Rectal smooth muscle tissue (tissue), 1 donor: ENCODE measurements at regions not wholly inside any gene's neighbourhood (a gene's known extent, or its start where the extent isn't known, plus 50 kb on each side); places are given as distances from the start of the nearest gene placed in this dataset.

Source experiments
- H3K27ac ChIP-seq: one replicate; pipeline ENCODE4 v1.7.0; 2013; ENCODE audit warnings: low read depth, low read length, inconsistent platforms
- H3K27me3 ChIP-seq: one replicate; pipeline ENCODE4 v1.7.0; 2013; ENCODE audit warnings: low read length; ENCODE audit not compliant: control insufficient read depth, insufficient read depth
- H3K36me3 ChIP-seq: one replicate; pipeline ENCODE4 v1.7.0; 2013; ENCODE audit warnings: low read length; ENCODE audit not compliant: control insufficient read depth, insufficient read depth
- H3K4me1 ChIP-seq: one replicate; pipeline ENCODE4 v1.7.0; 2013; ENCODE audit warnings: low read length; ENCODE audit not compliant: control insufficient read depth, insufficient read depth
- H3K4me3 ChIP-seq: one replicate; pipeline ENCODE4 v1.7.0; 2013; ENCODE audit warnings: low read length
- H3K9ac ChIP-seq: one replicate; pipeline ENCODE4 v1.7.0; 2013; ENCODE audit warnings: low read length

- H3K9ac ChIP-seq: no peak overlapping the region
- no peaks in the 10 kb centered on the region for H3K27me3 ChIP-seq
- H3K4me1 ChIP-seq: no peaks in the 10 kb centered on the region
- no peaks in the 10 kb centered on the region for H3K36me3 ChIP-seq
- H3K4me3 ChIP-seq: no peak overlapping the region
- H3K27ac ChIP-seq: no peak overlapping the region
Observed at GRCh38 chr5:52703321-52703720, 84.4 kb upstream of the ITGA1 start.

- no peaks in the 10 kb centered on the region for H3K27me3 ChIP-seq
- no peak overlapping the region for H3K4me3 ChIP-seq
- H3K27ac ChIP-seq: no peak overlapping the region
- no peak overlapping the region for H3K9ac ChIP-seq
- no peaks in the 10 kb centered on the region for H3K4me1 ChIP-seq
- no peaks in the 10 kb centered on the region for H3K36me3 ChIP-seq
Observed at GRCh38 chr5:52705720-52706119, 82.0 kb upstream of the ITGA1 start.

DNA sequence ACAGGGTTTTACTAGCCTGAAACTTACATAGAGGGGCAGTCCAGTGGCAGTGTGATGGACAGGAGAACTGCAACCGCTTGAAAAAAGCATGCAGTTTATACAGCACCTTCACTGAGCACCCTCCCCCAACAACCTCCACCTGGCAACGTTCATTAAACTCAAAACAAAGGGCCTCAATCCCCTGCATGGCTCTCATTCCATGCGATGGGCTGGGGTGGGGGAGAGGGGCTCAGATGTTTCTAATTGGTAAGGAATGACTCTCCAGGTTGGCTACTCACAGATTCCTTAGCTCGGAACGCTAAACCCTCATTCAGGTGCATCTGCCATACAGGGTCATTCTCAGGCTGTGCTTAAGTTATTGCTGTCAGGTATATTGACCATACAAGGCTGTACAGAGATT, 80.9 kb upstream of the ITGA1 start:
- Histone ChIP-seq H3K4me3 (no peak overlapping the region), H3K4me1 (no peaks in the 10 kb centered on the region), H3K27me3 (no peaks in the 10 kb centered on the region), H3K9ac (no peak overlapping the region), H3K27ac (no peak overlapping the region), H3K36me3 (no peaks in the 10 kb centered on the region)

GRCh38 chr5:52707616-52708015, 80.1 kb upstream of the ITGA1 start:
- H3K9ac ChIP-seq: no peak overlapping the region
- no peaks in the 10 kb centered on the region for H3K27me3 ChIP-seq
- H3K4me1 ChIP-seq: no peaks in the 10 kb centered on the region
- no peaks in the 10 kb centered on the region for H3K36me3 ChIP-seq
- H3K4me3 ChIP-seq: no peak overlapping the region
- no peak overlapping the region for H3K27ac ChIP-seq

GRCh38 chr5:52708463-52708862, 79.3 kb upstream of the ITGA1 start:
- Histone ChIP-seq H3K9ac (no peak overlapping the region), H3K4me3 (no peak overlapping the region), H3K27me3 (no peaks in the 10 kb centered on the region), H3K27ac (no peak overlapping the region), H3K36me3 (no peaks in the 10 kb centered on the region), H3K4me1 (no peaks in the 10 kb centered on the region)

- no peaks in the 10 kb centered on the region for H3K27me3 ChIP-seq
- H3K4me3 ChIP-seq: no peak overlapping the region
- no peak overlapping the region for H3K9ac ChIP-seq
- H3K27ac ChIP-seq: peak overlapping the region; percentile 8
- no peaks in the 10 kb centered on the region for H3K36me3 ChIP-seq
- H3K4me1 ChIP-seq: no peaks in the 10 kb centered on the region
Observed at GRCh38 chr5:52709167-52709925, 78.4 kb upstream of the ITGA1 start.

- no peaks in the 10 kb centered on the region for H3K27me3 ChIP-seq
- H3K27ac ChIP-seq: no peak overlapping the region
- H3K9ac ChIP-seq: no peak overlapping the region
- H3K4me1 ChIP-seq: no peaks in the 10 kb centered on the region
- no peaks in the 10 kb centered on the region for H3K36me3 ChIP-seq
- no peak overlapping the region for H3K4me3 ChIP-seq
Observed at GRCh38 chr5:52710310-52710971, 77.3 kb upstream of the ITGA1 start.

DNA sequence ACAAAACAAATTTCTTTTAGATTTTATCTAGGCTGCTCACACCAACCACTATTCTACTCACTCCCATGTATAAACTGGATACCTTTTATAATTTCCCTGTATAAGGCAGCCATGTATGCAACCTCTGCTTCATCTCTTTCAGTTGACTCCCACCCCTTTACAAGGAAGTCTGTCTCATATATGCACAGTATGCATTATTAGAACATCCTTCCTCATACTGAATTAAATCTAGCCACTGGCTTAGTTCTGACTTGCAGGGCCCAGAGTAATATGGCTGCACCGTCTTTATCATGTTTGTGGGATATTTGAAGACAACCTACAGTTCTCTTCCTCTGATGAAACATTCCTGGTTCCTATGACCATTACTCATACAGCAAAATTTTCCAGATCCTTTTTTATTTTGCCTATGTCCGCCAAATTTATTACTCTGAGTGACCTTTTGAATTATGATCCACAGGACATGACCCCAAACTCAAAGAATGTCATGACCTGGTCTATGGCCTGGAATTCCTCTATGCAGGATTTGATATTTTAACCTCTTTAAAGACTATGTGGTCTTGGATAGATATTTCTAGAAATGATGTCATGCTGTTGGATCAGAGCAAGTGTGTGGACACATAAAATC, 76.6 kb upstream of the ITGA1 start:
- Histone ChIP-seq H3K4me1 (no peaks in the 10 kb centered on the region), H3K4me3 (no peak overlapping the region), H3K27ac (no peak overlapping the region), H3K9ac (no peak overlapping the region), H3K27me3 (no peaks in the 10 kb centered on the region), H3K36me3 (no peaks in the 10 kb centered on the region)

GRCh38 chr5:52712354-52712753, 75.4 kb upstream of the ITGA1 start:
- Histone ChIP-seq H3K4me1 (no peaks in the 10 kb centered on the region), H3K27me3 (no peaks in the 10 kb centered on the region), H3K36me3 (no peaks in the 10 kb centered on the region), H3K9ac (no peak overlapping the region), H3K4me3 (no peak overlapping the region), H3K27ac (no peak overlapping the region)

DNA sequence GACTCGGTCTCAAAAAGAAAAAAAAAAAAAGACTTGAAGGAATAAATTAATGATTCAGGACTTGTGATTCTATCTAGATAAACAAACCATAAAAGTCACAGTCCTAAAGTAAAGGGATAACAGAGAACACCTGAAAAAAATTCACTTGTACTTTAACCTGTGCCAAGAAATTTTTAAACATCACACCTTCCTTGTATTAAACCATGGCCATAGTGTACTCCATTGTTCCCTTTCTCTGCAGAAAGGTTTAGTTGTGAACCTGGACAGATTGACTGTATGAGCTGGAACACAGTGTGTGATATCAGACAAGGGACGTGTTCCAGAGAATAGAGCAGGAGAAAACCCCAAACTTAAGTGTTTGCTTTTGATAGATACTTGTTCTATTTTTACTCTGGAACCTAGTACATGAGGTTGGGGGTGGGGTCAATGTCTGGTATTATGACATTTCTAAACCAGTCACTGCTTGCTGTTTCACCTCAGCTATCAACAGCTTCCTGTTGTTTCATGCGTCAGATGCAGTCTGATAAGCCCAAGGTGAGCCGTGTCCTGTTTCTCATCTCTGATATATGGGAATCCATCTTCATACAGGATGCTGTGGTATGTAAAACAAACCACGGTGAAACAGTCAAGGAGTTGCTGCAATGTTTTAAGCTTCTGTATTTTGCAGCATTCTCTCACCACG, 62.5 kb upstream of the ITGA1 start:
- peak overlapping the region; percentile 76 for H3K27ac ChIP-seq

GRCh38 chr5:52725808-52726207, 61.9 kb upstream of the ITGA1 start:
- H3K27ac ChIP-seq: peak overlapping the region; percentile 76
- H3K9ac ChIP-seq: no peak overlapping the region
- peaks cover 17% of the 10 kb centered on the region for H3K4me1 ChIP-seq

More for the DNA sequence above, 62.5 kb upstream of the ITGA1 start:
- Histone ChIP-seq H3K27me3 (no peaks in the 10 kb centered on the region), H3K4me1 (peaks cover 17% of the 10 kb centered on the region), H3K4me3 (no peak overlapping the region), H3K9ac (no peak overlapping the region), H3K36me3 (no peaks in the 10 kb centered on the region)

GRCh38 chr5:52727020-52727419, 60.7 kb upstream of the ITGA1 start:
- H3K9ac ChIP-seq: no peak overlapping the region
- H3K36me3 ChIP-seq: no peaks in the 10 kb centered on the region
- peaks cover 17% of the 10 kb centered on the region for H3K4me1 ChIP-seq
- H3K27me3 ChIP-seq: no peaks in the 10 kb centered on the region
- H3K27ac ChIP-seq: peak overlapping the region; percentile 76
- H3K4me3 ChIP-seq: no peak overlapping the region

More at GRCh38 chr5:52725808-52726207, 61.9 kb upstream of the ITGA1 start:
- Histone ChIP-seq H3K4me3 (no peak overlapping the region), H3K27me3 (no peaks in the 10 kb centered on the region), H3K36me3 (no peaks in the 10 kb centered on the region)
